KMS-11 (cell line): ENCODE measurements at regions not wholly inside any gene's neighbourhood (a gene's known extent, or its start where the extent isn't known, plus 50 kb on each side); places are given as distances from the start of the nearest gene placed in this dataset.

Source experiments
- H2AFZ ChIP-seq: fragments of 200-600 bp; sonication (generic); 2 replicates; pipeline ENCODE4 v1.6.1; 2016; ENCODE audit warnings: antibody characterized with exemption, mixed run types, low read depth
- H3K27ac ChIP-seq: fragments of 200-600 bp; sonication (generic); 2 replicates; pipeline ENCODE4 v1.6.1; 2016; ENCODE audit warnings: mild to moderate bottlenecking, mixed run types
- H3K27me3 ChIP-seq: fragments of 200-600 bp; sonication (generic); 2 replicates; pipeline ENCODE4 v1.6.1; 2017; ENCODE audit warnings: mild to moderate bottlenecking, low read depth, mixed run types, moderate library complexity; ENCODE audit not compliant: insufficient read depth
- H3K36me3 ChIP-seq: fragments of 200-600 bp; sonication (generic); 2 replicates; pipeline ENCODE4 v1.6.1; 2017; ENCODE audit warnings: mild to moderate bottlenecking, mixed run types; ENCODE audit not compliant: insufficient read depth
- H3K4me1 ChIP-seq: fragments of 200-600 bp; sonication (generic); 2 replicates; pipeline ENCODE4 v1.6.1; 2016; ENCODE audit warnings: mild to moderate bottlenecking, low read depth, mixed run types; ENCODE audit not compliant: poor library complexity, severe bottlenecking
- H3K4me2 ChIP-seq: fragments of 200-600 bp; sonication (generic); 2 replicates; pipeline ENCODE4 v1.7.0; 2016; ENCODE audit warnings: mild to moderate bottlenecking, mixed run types
- H3K4me3 ChIP-seq: fragments of 200-600 bp; sonication (generic); IDR thresholded peaks from 2 replicates; pipeline ENCODE4 v1.6.1; 2017; ENCODE audit warnings: low read depth, low read length, mixed read lengths; ENCODE audit not compliant: insufficient read depth
- H3K79me2 ChIP-seq: fragments of 200-600 bp; sonication (generic); 2 replicates; pipeline ENCODE4 v1.6.1; 2016; ENCODE audit warnings: low read depth, mixed run types; ENCODE audit not compliant: insufficient read depth
- H3K9ac ChIP-seq: fragments of 200-600 bp; sonication (generic); 2 replicates; pipeline ENCODE4 v1.6.1; 2016; ENCODE audit warnings: mild to moderate bottlenecking, mixed run types
- H4K20me1 ChIP-seq: fragments of 200-600 bp; sonication (generic); 2 replicates; pipeline ENCODE4 v1.6.1; 2016; ENCODE audit warnings: mild to moderate bottlenecking, mixed run types; ENCODE audit not compliant: insufficient read depth
- TF ChIP-seq, protein P1 (sequence below): fragments of 200-600 bp; sonication (generic); conservative IDR thresholded peaks from 2 replicates; pipeline ENCODE4 v1.6.1; 2017; ENCODE audit warnings: low read depth, mild to moderate bottlenecking, antibody characterized with exemption, low read length, moderate library complexity, mixed read lengths

DNA sequence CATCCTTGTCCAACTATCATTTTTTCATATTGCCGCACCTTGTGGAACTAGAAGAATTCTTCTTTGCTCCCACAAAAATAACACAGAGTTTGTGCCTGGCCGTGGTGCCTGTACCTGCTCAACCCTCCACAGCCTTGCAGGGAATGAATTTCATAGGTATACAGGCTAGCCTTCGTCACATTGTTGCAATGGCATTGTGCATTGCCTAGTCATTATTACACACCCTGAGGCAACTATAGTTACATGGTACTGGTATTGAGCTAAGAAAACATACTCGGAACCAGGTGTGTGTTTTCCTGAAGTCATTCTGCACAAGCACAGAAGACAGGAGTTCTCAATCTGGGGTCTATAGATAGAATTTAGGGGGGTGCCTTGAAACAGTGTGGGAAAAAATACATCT lies 188.0 kb upstream of the CTAGE1 start:
- Histone ChIP-seq H3K4me3 (no peak overlapping the region), H3K27me3 (no peaks in the 10 kb centered on the region), H2AFZ (no peak overlapping the region), H3K9ac (no peak overlapping the region), H4K20me1 (no peaks in the 10 kb centered on the region), H3K36me3 (no peaks in the 10 kb centered on the region), H3K27ac (no peak overlapping the region), H3K4me1 (no peaks in the 10 kb centered on the region), H3K79me2 (no peaks in the 10 kb centered on the region), H3K4me2 (no peak overlapping the region)
- TF ChIP-seq, protein P1, sequence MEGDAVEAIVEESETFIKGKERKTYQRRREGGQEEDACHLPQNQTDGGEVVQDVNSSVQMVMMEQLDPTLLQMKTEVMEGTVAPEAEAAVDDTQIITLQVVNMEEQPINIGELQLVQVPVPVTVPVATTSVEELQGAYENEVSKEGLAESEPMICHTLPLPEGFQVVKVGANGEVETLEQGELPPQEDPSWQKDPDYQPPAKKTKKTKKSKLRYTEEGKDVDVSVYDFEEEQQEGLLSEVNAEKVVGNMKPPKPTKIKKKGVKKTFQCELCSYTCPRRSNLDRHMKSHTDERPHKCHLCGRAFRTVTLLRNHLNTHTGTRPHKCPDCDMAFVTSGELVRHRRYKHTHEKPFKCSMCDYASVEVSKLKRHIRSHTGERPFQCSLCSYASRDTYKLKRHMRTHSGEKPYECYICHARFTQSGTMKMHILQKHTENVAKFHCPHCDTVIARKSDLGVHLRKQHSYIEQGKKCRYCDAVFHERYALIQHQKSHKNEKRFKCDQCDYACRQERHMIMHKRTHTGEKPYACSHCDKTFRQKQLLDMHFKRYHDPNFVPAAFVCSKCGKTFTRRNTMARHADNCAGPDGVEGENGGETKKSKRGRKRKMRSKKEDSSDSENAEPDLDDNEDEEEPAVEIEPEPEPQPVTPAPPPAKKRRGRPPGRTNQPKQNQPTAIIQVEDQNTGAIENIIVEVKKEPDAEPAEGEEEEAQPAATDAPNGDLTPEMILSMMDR = no peak

DNA sequence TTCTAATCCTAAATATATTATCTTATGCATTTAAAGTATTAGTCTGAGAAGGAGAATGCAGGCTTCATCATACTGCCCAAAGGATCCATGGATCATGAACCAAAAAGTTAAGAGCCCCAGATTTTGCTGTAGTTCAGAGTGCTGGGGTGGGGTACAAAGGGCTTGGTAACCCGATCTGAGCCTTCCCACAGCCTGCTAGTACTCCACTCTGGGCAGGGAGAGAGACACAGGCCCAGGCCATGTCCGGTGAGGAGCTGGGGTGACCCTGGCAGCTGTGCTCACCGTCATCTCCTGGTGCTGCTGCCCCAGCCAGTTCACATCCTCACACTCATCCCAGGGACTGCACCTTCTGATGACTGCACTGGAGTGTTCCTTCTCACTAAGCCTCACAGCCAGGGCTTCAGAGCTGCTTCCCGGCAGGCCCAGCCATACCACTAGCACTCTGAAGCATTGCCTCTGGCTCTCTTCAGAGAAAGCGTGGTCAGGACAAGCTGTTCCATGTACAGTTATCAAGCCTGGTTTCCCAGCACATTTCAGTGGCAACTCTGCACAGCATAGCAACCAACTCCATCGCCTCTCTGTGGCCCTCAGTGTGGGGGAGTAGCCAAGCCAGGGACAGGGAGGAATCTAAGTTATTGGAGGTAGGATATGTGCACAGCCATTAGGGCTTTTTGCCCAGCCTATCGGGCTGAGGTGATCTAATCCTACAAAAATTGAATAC lies 189.0 kb upstream of the CTAGE1 start:
- TF ChIP-seq, protein P1 = no peak
- H3K4me3 ChIP-seq = no peak overlapping the region
- no peak overlapping the region for H3K9ac ChIP-seq
- H3K79me2 ChIP-seq = no peaks in the 10 kb centered on the region
- no peaks in the 10 kb centered on the region for H3K27me3 ChIP-seq
- H3K27ac ChIP-seq = no peak overlapping the region
- no peaks in the 10 kb centered on the region for H3K4me1 ChIP-seq
- no peaks in the 10 kb centered on the region for H4K20me1 ChIP-seq
- no peaks in the 10 kb centered on the region for H3K36me3 ChIP-seq
- no peak overlapping the region for H3K4me2 ChIP-seq
- no peak overlapping the region for H2AFZ ChIP-seq

DNA sequence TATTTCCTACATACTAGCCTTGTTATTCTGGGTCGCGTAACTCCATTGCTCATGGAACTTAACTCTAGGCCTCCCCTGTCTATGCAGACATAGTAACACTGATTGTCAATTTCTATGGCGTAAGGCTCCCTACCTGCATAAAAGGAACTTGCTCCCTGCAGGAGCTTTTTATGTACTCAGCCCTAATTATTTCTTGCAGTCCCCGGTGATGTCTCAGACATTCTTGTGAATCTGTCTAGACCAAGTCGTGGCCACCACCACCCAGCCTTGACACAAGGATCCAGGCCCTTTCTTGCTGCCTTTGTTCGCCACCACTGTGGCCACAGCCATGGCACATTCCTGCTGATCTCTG lies 189.5 kb upstream of the CTAGE1 start:
- Histone ChIP-seq H3K36me3 (no peaks in the 10 kb centered on the region), H3K27ac (no peak overlapping the region), H4K20me1 (no peaks in the 10 kb centered on the region), H3K79me2 (no peaks in the 10 kb centered on the region), H3K4me1 (no peaks in the 10 kb centered on the region), H3K4me3 (no peak overlapping the region), H2AFZ (no peak overlapping the region), H3K9ac (no peak overlapping the region), H3K4me2 (no peak overlapping the region), H3K27me3 (no peaks in the 10 kb centered on the region)
- TF ChIP-seq, protein P1 = no peak

DNA sequence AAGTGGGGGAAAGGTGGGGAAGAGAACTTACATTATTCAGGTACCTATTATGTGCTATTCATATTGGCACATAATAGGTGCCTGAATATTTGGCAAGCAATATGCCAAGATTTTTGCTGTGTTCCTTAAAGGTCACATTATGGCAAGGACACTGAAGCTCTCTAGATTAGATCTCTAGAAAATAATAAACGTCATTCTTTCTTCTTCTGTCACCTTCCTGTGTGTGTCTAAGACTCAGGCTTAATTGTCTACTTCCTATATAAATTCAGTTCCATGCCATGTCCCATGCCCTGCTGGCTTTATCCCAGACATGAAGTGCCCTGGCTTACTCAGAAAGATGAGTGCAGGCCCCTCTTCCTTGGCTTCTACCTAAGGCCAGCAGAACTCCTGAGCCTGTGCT lies 191.1 kb upstream of the CTAGE1 start:
- no peak overlapping the region for H3K9ac ChIP-seq
- no peaks in the 10 kb centered on the region for H3K4me1 ChIP-seq
- TF ChIP-seq, protein P1 = no peak
- no peak overlapping the region for H3K4me3 ChIP-seq
- H3K79me2 ChIP-seq = no peaks in the 10 kb centered on the region
- H4K20me1 ChIP-seq = no peaks in the 10 kb centered on the region
- no peak overlapping the region for H3K4me2 ChIP-seq
- H3K27ac ChIP-seq = no peak overlapping the region
- no peaks in the 10 kb centered on the region for H3K27me3 ChIP-seq
- H2AFZ ChIP-seq = no peak overlapping the region
- no peaks in the 10 kb centered on the region for H3K36me3 ChIP-seq
